ENCODE measurements at regions not wholly inside any gene's neighbourhood (a gene's known extent, or its start where the extent isn't known, plus 50 kb on each side); places are given as distances from the start of the nearest gene placed in this dataset.

DNA sequence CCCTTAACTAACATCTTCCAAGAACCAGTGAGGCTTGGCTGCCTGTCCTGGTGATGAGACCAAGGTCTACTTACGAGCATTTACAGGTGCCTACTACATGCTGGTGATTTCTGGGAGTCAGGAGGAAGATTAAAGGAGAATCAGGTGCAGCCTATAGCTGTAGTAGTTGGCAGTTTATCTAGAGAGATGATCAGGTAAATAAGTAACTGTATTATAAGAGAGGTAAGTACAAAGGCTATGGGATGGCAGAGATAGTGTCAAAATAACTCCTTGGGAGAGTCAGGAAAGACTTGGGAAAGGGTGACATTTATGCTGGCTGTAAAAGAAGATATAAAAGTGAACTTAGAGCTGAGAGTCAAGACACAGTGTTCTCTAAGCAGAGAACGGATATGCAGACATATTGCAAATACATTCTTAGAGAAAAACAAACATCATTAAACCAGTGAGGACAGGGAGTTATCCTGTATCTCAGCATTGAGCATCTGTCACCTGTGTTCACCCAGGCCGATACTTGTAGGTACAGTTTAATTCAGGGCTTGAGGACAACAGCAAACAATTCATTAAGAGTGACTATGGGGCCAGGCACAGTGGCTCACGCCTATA is 49.7 kb upstream of the ACP3 start:
- H3K27me3 ChIP-seq = no peaks in the 10 kb centered on the region
- 84 to 93% (median 89%) methylated on average over 4 of the region's 4 CpGs for WGBS, 4 donors
- H3K9me3 ChIP-seq = peaks cover 0 to 4% (median 0%) of the 10 kb centered on the region in 12 donors
- no peaks in the 10 kb centered on the region for H3K4me1 ChIP-seq
- TF ChIP-seq, protein P1, sequence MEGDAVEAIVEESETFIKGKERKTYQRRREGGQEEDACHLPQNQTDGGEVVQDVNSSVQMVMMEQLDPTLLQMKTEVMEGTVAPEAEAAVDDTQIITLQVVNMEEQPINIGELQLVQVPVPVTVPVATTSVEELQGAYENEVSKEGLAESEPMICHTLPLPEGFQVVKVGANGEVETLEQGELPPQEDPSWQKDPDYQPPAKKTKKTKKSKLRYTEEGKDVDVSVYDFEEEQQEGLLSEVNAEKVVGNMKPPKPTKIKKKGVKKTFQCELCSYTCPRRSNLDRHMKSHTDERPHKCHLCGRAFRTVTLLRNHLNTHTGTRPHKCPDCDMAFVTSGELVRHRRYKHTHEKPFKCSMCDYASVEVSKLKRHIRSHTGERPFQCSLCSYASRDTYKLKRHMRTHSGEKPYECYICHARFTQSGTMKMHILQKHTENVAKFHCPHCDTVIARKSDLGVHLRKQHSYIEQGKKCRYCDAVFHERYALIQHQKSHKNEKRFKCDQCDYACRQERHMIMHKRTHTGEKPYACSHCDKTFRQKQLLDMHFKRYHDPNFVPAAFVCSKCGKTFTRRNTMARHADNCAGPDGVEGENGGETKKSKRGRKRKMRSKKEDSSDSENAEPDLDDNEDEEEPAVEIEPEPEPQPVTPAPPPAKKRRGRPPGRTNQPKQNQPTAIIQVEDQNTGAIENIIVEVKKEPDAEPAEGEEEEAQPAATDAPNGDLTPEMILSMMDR (IDR thresholded peaks at IDR 0.05) = no peak
- TF ChIP-seq POLR2A (IDR thresholded peaks at IDR 0.05) = no peak
- intact Hi-C loops (cut with DNase I) = no loop called here
- no peak overlapping the region for H3K27ac ChIP-seq
- no peak overlapping the region for H3K4me3 ChIP-seq
- ATAC-seq = no peak
- H3K36me3 ChIP-seq = no peaks in the 10 kb centered on the region
- no peak for DNase-seq
